Loucy (cell line): ENCODE measurements at regions not wholly inside any gene's neighbourhood (a gene's known extent, or its start where the extent isn't known, plus 50 kb on each side); places are given as distances from the start of the nearest gene placed in this dataset.

Experiments
- CTCF ChIP-seq: fragments of 200-600 bp; sonication (generic); conservative IDR thresholded peaks from 2 replicates; pipeline ENCODE4 v1.5.1; 2014; ENCODE audit warnings: mild to moderate bottlenecking, antibody characterized with exemption, low read length
- EZH2phosphoT487 ChIP-seq: fragments of 200-600 bp; IDR thresholded peaks from 2 replicates; pipeline ENCODE4 v1.6.1; 2018; ENCODE audit warnings: antibody characterized with exemption, mild to moderate bottlenecking, moderate library complexity, borderline replicate concordance

- TF ChIP-seq CTCF = no peak
- TF ChIP-seq EZH2phosphoT487 = no peak
These were observed 81.5 kb upstream of the PLEKHG7 start for GRCh38 chr12:92621312-92621711.
